ENCODE measurements at regions not wholly inside any gene's neighbourhood (a gene's known extent, or its start where the extent isn't known, plus 50 kb on each side); places are given as distances from the start of the nearest gene placed in this dataset.

GRCh38 chr2:180505203-180505602 lies 475.2 kb upstream of the UBE2E3 start:
- TF ChIP-seq CTCF (IDR thresholded peaks at IDR 0.05; ENCODE audit: low read depth, low read length), result no peak
- Histone ChIP-seq H3K9me3 (ENCODE audit: low read depth) (no peaks in the 10 kb centered on the region), H3K4me1 (ENCODE audit: low read depth) (no peaks in the 10 kb centered on the region), H3K4me3 (no peak overlapping the region), H3K36me3 (no peaks in the 10 kb centered on the region), H3K27me3 (no peaks in the 10 kb centered on the region), H3K27ac (no peak overlapping the region)
- no peak for DNase-seq (ENCODE audit: low read depth in 1 of 2, low spot score in 1 of 2)

GRCh38 chr2:180497621-180498152 lies 482.7 kb upstream of the UBE2E3 start:
- no peak overlapping the region for H3K27ac ChIP-seq
- no peak for DNase-seq (ENCODE audit: low read depth in 1 of 2, low spot score in 1 of 2)
- no peaks in the 10 kb centered on the region for H3K4me1 ChIP-seq (ENCODE audit: low read depth)
- H3K36me3 ChIP-seq, result no peaks in the 10 kb centered on the region
- no peak for TF ChIP-seq CTCF (IDR thresholded peaks at IDR 0.05; ENCODE audit: low read depth, low read length)
- no peaks in the 10 kb centered on the region for H3K9me3 ChIP-seq (ENCODE audit: low read depth)
- H3K27me3 ChIP-seq, result no peaks in the 10 kb centered on the region
- no peak overlapping the region for H3K4me3 ChIP-seq

- H3K4me1 ChIP-seq (ENCODE audit: low read depth), result no peaks in the 10 kb centered on the region
- DNase-seq (ENCODE audit: low read depth in 1 of 2, low spot score in 1 of 2), result peak in 1 of 2 donors; percentile 20
- no peak for TF ChIP-seq CTCF (IDR thresholded peaks at IDR 0.05; ENCODE audit: low read depth, low read length)
- no peaks in the 10 kb centered on the region for H3K27me3 ChIP-seq
- H3K36me3 ChIP-seq, result no peaks in the 10 kb centered on the region
- H3K4me3 ChIP-seq, result no peak overlapping the region
- H3K27ac ChIP-seq, result no peak overlapping the region
- H3K9me3 ChIP-seq (ENCODE audit: low read depth), result no peaks in the 10 kb centered on the region
Observed at GRCh38 chr2:180495606-180496005, 484.8 kb upstream of the UBE2E3 start.

GRCh38 chr2:180494286-180494685 lies 486.1 kb upstream of the UBE2E3 start:
- no peak for TF ChIP-seq CTCF (IDR thresholded peaks at IDR 0.05; ENCODE audit: low read depth, low read length)
- H3K4me1 ChIP-seq (ENCODE audit: low read depth), result no peaks in the 10 kb centered on the region
- DNase-seq (ENCODE audit: low read depth in 1 of 2, low spot score in 1 of 2), result no peak

GRCh38 chr2:180482696-180483095 lies 475.6 kb upstream of the CWC22 start:
- H3K4me3 ChIP-seq, result no peak overlapping the region
- no peak for TF ChIP-seq CTCF (IDR thresholded peaks at IDR 0.05; ENCODE audit: low read depth, low read length)
- no peak for DNase-seq (ENCODE audit: low read depth in 1 of 2, low spot score in 1 of 2)
- no peak overlapping the region for H3K27ac ChIP-seq
- H3K4me1 ChIP-seq (ENCODE audit: low read depth), result no peaks in the 10 kb centered on the region
- no peaks in the 10 kb centered on the region for H3K27me3 ChIP-seq
- H3K36me3 ChIP-seq, result no peaks in the 10 kb centered on the region
- H3K9me3 ChIP-seq (ENCODE audit: low read depth), result no peaks in the 10 kb centered on the region

More at GRCh38 chr2:180494286-180494685, 486.1 kb upstream of the UBE2E3 start:
- H3K27ac ChIP-seq, result no peak overlapping the region
- no peaks in the 10 kb centered on the region for H3K36me3 ChIP-seq
- no peaks in the 10 kb centered on the region for H3K27me3 ChIP-seq
- H3K9me3 ChIP-seq (ENCODE audit: low read depth), result no peaks in the 10 kb centered on the region
- H3K4me3 ChIP-seq, result no peak overlapping the region

GRCh38 chr2:180481998-180482397 lies 474.9 kb upstream of the CWC22 start:
- no peaks in the 10 kb centered on the region for H3K27me3 ChIP-seq
- H3K4me1 ChIP-seq (ENCODE audit: low read depth), result no peaks in the 10 kb centered on the region
- H3K4me3 ChIP-seq, result no peak overlapping the region
- no peaks in the 10 kb centered on the region for H3K9me3 ChIP-seq (ENCODE audit: low read depth)
- TF ChIP-seq CTCF (IDR thresholded peaks at IDR 0.05; ENCODE audit: low read depth, low read length), result no peak
- H3K36me3 ChIP-seq, result no peaks in the 10 kb centered on the region
- H3K27ac ChIP-seq, result no peak overlapping the region
- DNase-seq (ENCODE audit: low read depth in 1 of 2, low spot score in 1 of 2), result no peak
